ENCODE measurements at regions not wholly inside any gene's neighbourhood (a gene's known extent, or its start where the extent isn't known, plus 50 kb on each side); places are given as distances from the start of the nearest gene placed in this dataset.

DNA sequence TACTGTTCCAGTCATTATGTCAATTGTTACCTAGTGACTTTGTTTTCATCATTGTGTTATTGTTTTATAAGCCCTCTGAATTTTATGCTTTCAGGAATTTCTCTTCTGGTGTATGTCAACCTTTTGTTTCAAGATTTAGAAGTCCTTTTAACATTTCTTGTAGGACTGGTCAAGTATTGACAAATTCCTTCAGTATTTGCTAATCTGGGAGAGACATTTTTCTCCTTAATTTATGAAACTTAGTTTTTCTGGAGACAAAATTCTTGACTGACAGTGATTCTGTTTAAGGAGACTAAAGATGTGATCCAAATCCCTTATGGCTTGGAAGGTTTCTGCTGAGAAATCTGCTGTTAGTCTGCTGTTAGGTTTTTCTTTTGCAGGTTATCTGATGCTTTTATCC lies 84.9 kb upstream of the NT5C1B start:
- H3K4me1 ChIP-seq (ENCODE audit: insufficient read depth, low read length) = no peaks in the 10 kb centered on the region
- no peak overlapping the region for H3K9ac ChIP-seq (ENCODE audit: low read depth, low read length)
- no peaks in the 10 kb centered on the region for H3K79me2 ChIP-seq (ENCODE audit: insufficient read depth, low read length)
- no peak overlapping the region for H3K4me2 ChIP-seq (ENCODE audit: insufficient read depth, low read length)
- ATAC-seq (ENCODE audit: insufficient read depth, low read depth) (no peak), DNase-seq (no peak)
- H3K27me3 ChIP-seq (ENCODE audit: insufficient read depth, low read length, poor library complexity) = no peaks in the 10 kb centered on the region
- H3K9me3 ChIP-seq (ENCODE audit: insufficient read depth, low read length, severe bottlenecking) = peaks cover 16% of the 10 kb centered on the region
- no peak overlapping the region for H3K27ac ChIP-seq (ENCODE audit: low read length)
- H4K20me1 ChIP-seq (ENCODE audit: insufficient read depth, low read length) = no peaks in the 10 kb centered on the region
- TF ChIP-seq, protein P1, sequence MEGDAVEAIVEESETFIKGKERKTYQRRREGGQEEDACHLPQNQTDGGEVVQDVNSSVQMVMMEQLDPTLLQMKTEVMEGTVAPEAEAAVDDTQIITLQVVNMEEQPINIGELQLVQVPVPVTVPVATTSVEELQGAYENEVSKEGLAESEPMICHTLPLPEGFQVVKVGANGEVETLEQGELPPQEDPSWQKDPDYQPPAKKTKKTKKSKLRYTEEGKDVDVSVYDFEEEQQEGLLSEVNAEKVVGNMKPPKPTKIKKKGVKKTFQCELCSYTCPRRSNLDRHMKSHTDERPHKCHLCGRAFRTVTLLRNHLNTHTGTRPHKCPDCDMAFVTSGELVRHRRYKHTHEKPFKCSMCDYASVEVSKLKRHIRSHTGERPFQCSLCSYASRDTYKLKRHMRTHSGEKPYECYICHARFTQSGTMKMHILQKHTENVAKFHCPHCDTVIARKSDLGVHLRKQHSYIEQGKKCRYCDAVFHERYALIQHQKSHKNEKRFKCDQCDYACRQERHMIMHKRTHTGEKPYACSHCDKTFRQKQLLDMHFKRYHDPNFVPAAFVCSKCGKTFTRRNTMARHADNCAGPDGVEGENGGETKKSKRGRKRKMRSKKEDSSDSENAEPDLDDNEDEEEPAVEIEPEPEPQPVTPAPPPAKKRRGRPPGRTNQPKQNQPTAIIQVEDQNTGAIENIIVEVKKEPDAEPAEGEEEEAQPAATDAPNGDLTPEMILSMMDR (IDR thresholded peaks at IDR 0.05; ENCODE audit: borderline replicate concordance, extremely low read depth, low read length, poor library complexity, severe bottlenecking) = no peak
- TF ChIP-seq EZH2 (IDR thresholded peaks at IDR 0.05; ENCODE audit: borderline replicate concordance, low read depth, low read length, severe bottlenecking) = no peak
- H3K36me3 ChIP-seq (ENCODE audit: insufficient read depth, low read length) = no peaks in the 10 kb centered on the region
- H3K4me3 ChIP-seq (ENCODE audit: low read depth in 1 of 2, low read length in 2 of 2) = no peak overlapping the region
- no peak overlapping the region for H2AFZ ChIP-seq (ENCODE audit: low read depth, low read length)

- no peak overlapping the region for H3K9ac ChIP-seq (ENCODE audit: low read depth, low read length)
- ATAC-seq (ENCODE audit: insufficient read depth, low read depth) (no peak), DNase-seq (no peak)
- H3K36me3 ChIP-seq (ENCODE audit: insufficient read depth, low read length) = no peaks in the 10 kb centered on the region
- H2AFZ ChIP-seq (ENCODE audit: low read depth, low read length) = no peak overlapping the region
- no peak overlapping the region for H3K27ac ChIP-seq (ENCODE audit: low read length)
- no peaks in the 10 kb centered on the region for H4K20me1 ChIP-seq (ENCODE audit: insufficient read depth, low read length)
- peaks cover 12% of the 10 kb centered on the region for H3K9me3 ChIP-seq (ENCODE audit: insufficient read depth, low read length, severe bottlenecking)
- no peaks in the 10 kb centered on the region for H3K27me3 ChIP-seq (ENCODE audit: insufficient read depth, low read length, poor library complexity)
- no peaks in the 10 kb centered on the region for H3K4me1 ChIP-seq (ENCODE audit: insufficient read depth, low read length)
- H3K4me2 ChIP-seq (ENCODE audit: insufficient read depth, low read length) = no peak overlapping the region
- no peaks in the 10 kb centered on the region for H3K79me2 ChIP-seq (ENCODE audit: insufficient read depth, low read length)
- H3K4me3 ChIP-seq (ENCODE audit: low read depth in 1 of 2, low read length in 2 of 2) = no peak overlapping the region
- TF ChIP-seq, protein P1 (IDR thresholded peaks at IDR 0.05; ENCODE audit: borderline replicate concordance, extremely low read depth, low read length, poor library complexity, severe bottlenecking) = no peak
- no peak for TF ChIP-seq EZH2 (IDR thresholded peaks at IDR 0.05; ENCODE audit: borderline replicate concordance, low read depth, low read length, severe bottlenecking)
These were observed 82.0 kb upstream of the NT5C1B start for GRCh38 chr2:18671363-18671762.

DNA sequence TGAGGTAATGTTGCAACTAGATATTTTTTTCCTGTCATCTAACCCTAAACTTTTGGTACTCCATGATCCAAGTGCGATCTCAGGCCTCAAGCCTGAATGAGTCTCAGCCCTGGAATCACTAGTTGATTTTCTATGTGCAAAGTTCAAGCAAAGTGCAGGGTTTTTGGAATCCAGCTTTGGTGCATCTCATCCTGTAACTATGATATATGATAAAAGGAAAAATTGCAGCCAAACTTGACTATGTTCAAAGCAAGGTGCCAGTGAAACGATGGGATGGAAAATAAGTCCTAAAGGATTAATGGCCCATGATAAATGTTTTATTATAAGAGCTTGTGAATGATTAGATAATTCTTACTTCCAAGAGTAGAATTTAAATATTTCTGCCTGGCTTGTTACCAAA lies 78.9 kb upstream of the NT5C1B start:
- Histone ChIP-seq H3K27me3 (ENCODE audit: insufficient read depth, low read length, poor library complexity) (no peaks in the 10 kb centered on the region), H3K4me2 (ENCODE audit: insufficient read depth, low read length) (no peak overlapping the region), H2AFZ (ENCODE audit: low read depth, low read length) (no peak overlapping the region), H3K9me3 (ENCODE audit: insufficient read depth, low read length, severe bottlenecking) (no peaks in the 10 kb centered on the region), H3K79me2 (ENCODE audit: insufficient read depth, low read length) (no peaks in the 10 kb centered on the region), H3K9ac (ENCODE audit: low read depth, low read length) (no peak overlapping the region), H3K4me1 (ENCODE audit: insufficient read depth, low read length) (no peaks in the 10 kb centered on the region), H3K4me3 (ENCODE audit: low read depth in 1 of 2, low read length in 2 of 2) (no peak overlapping the region), H3K27ac (ENCODE audit: low read length) (no peak overlapping the region), H3K36me3 (ENCODE audit: insufficient read depth, low read length) (no peaks in the 10 kb centered on the region), H4K20me1 (ENCODE audit: insufficient read depth, low read length) (no peaks in the 10 kb centered on the region)
- TF ChIP-seq, protein P1 (IDR thresholded peaks at IDR 0.05; ENCODE audit: borderline replicate concordance, extremely low read depth, low read length, poor library complexity, severe bottlenecking) = no peak
- TF ChIP-seq EZH2 (IDR thresholded peaks at IDR 0.05; ENCODE audit: borderline replicate concordance, low read depth, low read length, severe bottlenecking) = no peak
- ATAC-seq (ENCODE audit: insufficient read depth, low read depth) (no peak), DNase-seq (no peak)

GRCh38 chr2:18664421-18664820 lies 75.1 kb upstream of the NT5C1B start:
- Histone ChIP-seq H3K9me3 (ENCODE audit: insufficient read depth, low read length, severe bottlenecking) (no peaks in the 10 kb centered on the region), H4K20me1 (ENCODE audit: insufficient read depth, low read length) (no peaks in the 10 kb centered on the region), H3K79me2 (ENCODE audit: insufficient read depth, low read length) (no peaks in the 10 kb centered on the region), H3K4me1 (ENCODE audit: insufficient read depth, low read length) (no peaks in the 10 kb centered on the region), H3K36me3 (ENCODE audit: insufficient read depth, low read length) (no peaks in the 10 kb centered on the region), H3K27ac (ENCODE audit: low read length) (no peak overlapping the region), H3K4me2 (ENCODE audit: insufficient read depth, low read length) (no peak overlapping the region), H3K27me3 (ENCODE audit: insufficient read depth, low read length, poor library complexity) (no peaks in the 10 kb centered on the region), H3K4me3 (ENCODE audit: low read depth in 1 of 2, low read length in 2 of 2) (no peak overlapping the region), H3K9ac (ENCODE audit: low read depth, low read length) (no peak overlapping the region), H2AFZ (ENCODE audit: low read depth, low read length) (no peak overlapping the region)
- TF ChIP-seq, protein P1 (IDR thresholded peaks at IDR 0.05; ENCODE audit: borderline replicate concordance, extremely low read depth, low read length, poor library complexity, severe bottlenecking) = no peak
- TF ChIP-seq EZH2 (IDR thresholded peaks at IDR 0.05; ENCODE audit: borderline replicate concordance, low read depth, low read length, severe bottlenecking) = no peak
- ATAC-seq (ENCODE audit: insufficient read depth, low read depth) (no peak), DNase-seq (no peak)
